Stimulated activated effector memory CD8-positive, alpha-beta T cell treated with anti-CD3 and anti-CD28 coated beads, Interleukin-12 subunit alpha, Interleukin-12 subunit beta, amount 100 ng/mL, for 72 hours (primary cell): ENCODE measurements at regions not wholly inside any gene's neighbourhood (a gene's known extent, or its start where the extent isn't known, plus 50 kb on each side); places are given as distances from the start of the nearest gene placed in this dataset.
"Not testable (repeated sequence)": the region's sequence is repeated elsewhere in the genome, so short reads cannot be mapped to it uniquely, and the experiment has no call there.

Experiments
- ATAC-seq: fragments of 150-1000 bp; cut with Tn5 transposase; 2 replicates; pipeline ENCODE4 v1.10.0; 2021
- DNase-seq, 2 donors: peaks; one replicate each; pipeline ENCODE4 v3.0.0; 2021 to 2022; ENCODE audit warnings: low spot score in 2 of 2
- H3K27ac Mint-ChIP-seq: one replicate; pipeline ENCODE4 v1.8.0; 2022; ENCODE audit warnings: mild to moderate bottlenecking, mixed read lengths
- H3K36me3 Mint-ChIP-seq: one replicate; pipeline ENCODE4 v1.8.0; 2022; ENCODE audit warnings: mild to moderate bottlenecking, mixed read lengths
- H3K4me1 Mint-ChIP-seq: one replicate; pipeline ENCODE4 v1.8.0; 2022; ENCODE audit warnings: mixed read lengths
- H3K4me3 Mint-ChIP-seq: one replicate; pipeline ENCODE4 v1.8.0; 2022; ENCODE audit warnings: mild to moderate bottlenecking, mixed read lengths
- H3K9me3 Mint-ChIP-seq: one replicate; pipeline ENCODE4 v1.8.0; 2022; ENCODE audit warnings: mixed read lengths

GRCh38 chr22:49349841-49350381 is 477.8 kb downstream of the BRD1 start:
- Mint-ChIP-seq H3K36me3 (no peaks in the 10 kb centered on the region), H3K4me1 (peaks cover 8% of the 10 kb centered on the region)

GRCh38 chr22:49349181-49349835 is 478.4 kb downstream of the BRD1 start:
- no peak for ATAC-seq
- H3K27ac Mint-ChIP-seq = no peak overlapping the region
- no peaks in the 10 kb centered on the region for H3K9me3 Mint-ChIP-seq
- no peak for DNase-seq
- H3K36me3 Mint-ChIP-seq = no peaks in the 10 kb centered on the region
- no peak overlapping the region for H3K4me3 Mint-ChIP-seq
- peaks cover 8% of the 10 kb centered on the region for H3K4me1 Mint-ChIP-seq

More at GRCh38 chr22:49349841-49350381, 477.8 kb downstream of the BRD1 start:
- no peak overlapping the region for H3K4me3 Mint-ChIP-seq
- no peak overlapping the region for H3K27ac Mint-ChIP-seq
- no peak for ATAC-seq
- H3K9me3 Mint-ChIP-seq = no peaks in the 10 kb centered on the region
- no peak for DNase-seq

- ATAC-seq (no peak), DNase-seq (no peak)
- no peaks in the 10 kb centered on the region for H3K9me3 Mint-ChIP-seq
- H3K27ac Mint-ChIP-seq = no peak overlapping the region
- H3K36me3 Mint-ChIP-seq = no peaks in the 10 kb centered on the region
- H3K4me3 Mint-ChIP-seq = no peak overlapping the region
- H3K4me1 Mint-ChIP-seq = peaks cover 8% of the 10 kb centered on the region
Measured at GRCh38 chr22:49348631-49349030, 479.0 kb downstream of the BRD1 start.

GRCh38 chr22:49347376-49347775 is 480.3 kb downstream of the BRD1 start:
- ATAC-seq (no peak), DNase-seq (no peak)
- H3K36me3 Mint-ChIP-seq = no peaks in the 10 kb centered on the region
- peaks cover 8% of the 10 kb centered on the region for H3K4me1 Mint-ChIP-seq
- H3K4me3 Mint-ChIP-seq = no peak overlapping the region
- no peak overlapping the region for H3K27ac Mint-ChIP-seq
- no peaks in the 10 kb centered on the region for H3K9me3 Mint-ChIP-seq

- Mint-ChIP-seq H3K36me3 (no peaks in the 10 kb centered on the region), H3K9me3 (no peaks in the 10 kb centered on the region), H3K4me1 (peaks cover 8% of the 10 kb centered on the region), H3K4me3 (no peak overlapping the region), H3K27ac (no peak overlapping the region)
- DNase-seq (no peak), ATAC-seq (no peak)
Measured at GRCh38 chr22:49345896-49346295, 481.8 kb downstream of the BRD1 start.

- Mint-ChIP-seq H3K4me3 (no peak overlapping the region), H3K36me3 (no peaks in the 10 kb centered on the region), H3K27ac (no peak overlapping the region), H3K4me1 (peaks cover 8% of the 10 kb centered on the region), H3K9me3 (no peaks in the 10 kb centered on the region)
- ATAC-seq = no peak
- DNase-seq = no peak
Measured at GRCh38 chr22:49344656-49345055, 483.0 kb downstream of the BRD1 start.

GRCh38 chr22:49344161-49344560 is 483.5 kb downstream of the BRD1 start:
- Mint-ChIP-seq H3K27ac (no peak overlapping the region), H3K4me1 (peaks cover 8% of the 10 kb centered on the region), H3K4me3 (no peak overlapping the region), H3K9me3 (no peaks in the 10 kb centered on the region), H3K36me3 (no peaks in the 10 kb centered on the region)
- ATAC-seq = no peak
- no peak for DNase-seq

GRCh38 chr22:49340406-49340805 is 487.3 kb downstream of the BRD1 start:
- Mint-ChIP-seq H3K36me3 (no peaks in the 10 kb centered on the region), H3K27ac (no peak overlapping the region), H3K9me3 (no peaks in the 10 kb centered on the region), H3K4me3 (no peak overlapping the region), H3K4me1 (no peaks in the 10 kb centered on the region)
- DNase-seq (no peak), ATAC-seq (no peak)

- not testable (repeated sequence) for H3K9me3 Mint-ChIP-seq, H3K36me3 Mint-ChIP-seq, ATAC-seq, H3K4me3 Mint-ChIP-seq, H3K27ac Mint-ChIP-seq, H3K4me1 Mint-ChIP-seq
- DNase-seq = peak in 1 of 2 donors; percentile 7
Measured at GRCh38 chr22:49336483-49336882, 491.2 kb downstream of the BRD1 start.

GRCh38 chr22:49334976-49335375 is 492.7 kb downstream of the BRD1 start:
- Mint-ChIP-seq H3K4me3 (no peak overlapping the region), H3K9me3 (no peaks in the 10 kb centered on the region), H3K36me3 (no peaks in the 10 kb centered on the region), H3K4me1 (no peaks in the 10 kb centered on the region), H3K27ac (no peak overlapping the region)
- ATAC-seq (no peak), DNase-seq (peak in 1 of 2 donors; percentile 29)

- DNase-seq (no peak), ATAC-seq (no peak)
- no peak overlapping the region for H3K27ac Mint-ChIP-seq
- H3K9me3 Mint-ChIP-seq = no peaks in the 10 kb centered on the region
- H3K36me3 Mint-ChIP-seq = no peaks in the 10 kb centered on the region
- no peaks in the 10 kb centered on the region for H3K4me1 Mint-ChIP-seq
- no peak overlapping the region for H3K4me3 Mint-ChIP-seq
Measured at GRCh38 chr22:49334449-49334789, 493.3 kb downstream of the BRD1 start.

GRCh38 chr22:49333206-49333605 is 494.5 kb downstream of the BRD1 start:
- Mint-ChIP-seq H3K36me3 (no peaks in the 10 kb centered on the region), H3K4me1 (no peaks in the 10 kb centered on the region), H3K4me3 (no peak overlapping the region), H3K9me3 (no peaks in the 10 kb centered on the region), H3K27ac (no peak overlapping the region)
- ATAC-seq = peak; percentile 9
- DNase-seq = peak in 1 of 2 donors; percentile 30

GRCh38 chr22:49332691-49333090 is 495.0 kb downstream of the BRD1 start:
- H3K27ac Mint-ChIP-seq = no peak overlapping the region
- ATAC-seq (no peak), DNase-seq (peak in 1 of 2 donors; percentile 20)
- no peaks in the 10 kb centered on the region for H3K9me3 Mint-ChIP-seq
- no peak overlapping the region for H3K4me3 Mint-ChIP-seq
- H3K36me3 Mint-ChIP-seq = no peaks in the 10 kb centered on the region
- no peaks in the 10 kb centered on the region for H3K4me1 Mint-ChIP-seq

GRCh38 chr22:49331878-49332277 is 495.8 kb downstream of the BRD1 start:
- Mint-ChIP-seq H3K4me3 (no peak overlapping the region), H3K27ac (no peak overlapping the region), H3K9me3 (peaks cover 2% of the 10 kb centered on the region), H3K36me3 (no peaks in the 10 kb centered on the region), H3K4me1 (no peaks in the 10 kb centered on the region)
- DNase-seq = peak in 1 of 2 donors; percentile 23
- no peak for ATAC-seq

- ATAC-seq (no peak), DNase-seq (peak in 1 of 2 donors; percentile 8)
- Mint-ChIP-seq H3K4me1 (no peaks in the 10 kb centered on the region), H3K27ac (no peak overlapping the region), H3K4me3 (no peak overlapping the region), H3K9me3 (peaks cover 4% of the 10 kb centered on the region), H3K36me3 (no peaks in the 10 kb centered on the region)
Measured at GRCh38 chr22:49331223-49331815, 496.4 kb downstream of the BRD1 start.
